Panc1 (cell line): ENCODE measurements at regions not wholly inside any gene's neighbourhood (a gene's known extent, or its start where the extent isn't known, plus 50 kb on each side); places are given as distances from the start of the nearest gene placed in this dataset.

ENCODE experiments used
- ATAC-seq: fragments of 200-7000 bp; cut with Tn5 transposase; 2 replicates; pipeline ENCODE4 v1.9.1; 2020; ENCODE audit warnings: mild to moderate bottlenecking, moderate library complexity
- BruUV-seq: library from RNA; stranded (reverse); fragments of 400-500 nt; replicated peaks from 2 replicates; lab custom pipeline; 2021; lab: Mats Ljungman, UMichigan
- CTCF ChIA-PET: fragments of 300-600 bp; sonication (Branson Sonifier 250); formaldehyde crosslinking; loops from one replicate; lab custom pipeline; 2022; ENCODE audit warnings: antibody characterized with exemption; lab: Charles Lee
- POLR2A ChIA-PET: fragments of 300-600 bp; sonication (Branson Sonifier 250); formaldehyde crosslinking; loops from one replicate; lab custom pipeline; 2022; ENCODE audit warnings: antibody characterized with exemption; lab: Charles Lee
- DNase-seq: peaks from one replicate; pipeline ENCODE4 v3.0.0-alpha.2; 2010; ENCODE audit warnings: low read depth, low spot score
- H3K27ac ChIP-seq: 2 replicates; pipeline ENCODE4 v1.5.1; 2011; ENCODE audit warnings: mild to moderate bottlenecking, low read length, inconsistent platforms
- H3K27me3 ChIP-seq: fragments of 200-500 bp; sonication (Bioruptor generic); 2 replicates; pipeline ENCODE4 v1.6.0; 2014; ENCODE audit warnings: low read length, inconsistent platforms; ENCODE audit not compliant: control insufficient read depth, insufficient read depth
- H3K36me3 ChIP-seq: fragments of 200-500 bp; sonication (Bioruptor generic); 2 replicates; pipeline ENCODE4 v1.5.1; 2014; ENCODE audit warnings: inconsistent platforms, mild to moderate bottlenecking, low read length, moderate library complexity; ENCODE audit not compliant: control insufficient read depth, insufficient read depth
- H3K4me1 ChIP-seq: 2 replicates; pipeline ENCODE4 v1.5.1; 2011; ENCODE audit warnings: inconsistent platforms, mild to moderate bottlenecking, low read length, moderate library complexity; ENCODE audit not compliant: control insufficient read depth, insufficient read depth
- H3K4me3 ChIP-seq, 2 experiments: 2 replicates each; pipeline ENCODE4 v1.5.1; 2011 to 2012; ENCODE audit warnings: low read depth in 2 of 2, low read length in 2 of 2, mild to moderate bottlenecking in 2 of 2, inconsistent platforms in 1 of 2, moderate library complexity in 1 of 2
- H3K9me3 ChIP-seq: fragments of 200-500 bp; sonication (Bioruptor generic); 2 replicates; pipeline ENCODE4 v1.5.1; 2014; ENCODE audit warnings: low read depth, mild to moderate bottlenecking, inconsistent platforms, low read length, moderate library complexity; ENCODE audit not compliant: control insufficient read depth, insufficient read depth
- POLR2AphosphoS5 ChIP-seq: IDR thresholded peaks from 2 replicates; pipeline ENCODE4 v1.6.1; 2012; ENCODE audit warnings: mild to moderate bottlenecking, low read depth, low read length, moderate library complexity
- SIN3A ChIP-seq: IDR thresholded peaks from 2 replicates; pipeline ENCODE4 v1.6.1; 2012; ENCODE audit warnings: low read depth, mild to moderate bottlenecking, low read length, moderate library complexity, borderline replicate concordance; ENCODE audit not compliant: insufficient read depth
- TCF7L2 ChIP-seq: IDR thresholded peaks from 2 replicates; pipeline ENCODE4 v1.6.1; 2011; ENCODE audit warnings: mild to moderate bottlenecking, low read depth, low read length, inconsistent platforms
- in situ Hi-C: cut with HindIII; loops from 2 replicates; pipeline ENCODE4 v1.10.0; 2016; ENCODE audit warnings: low sequenced_read_pairs, low pct_unique_long_range_greater_than_20kb
- intact Hi-C: fragments of 100-400 bp; cut with micrococcal nuclease; formaldehyde crosslinking; loops from one replicate; pipeline ENCODE4 v1.10.0; 2022; ENCODE audit not compliant: unreplicated experiment
- TF ChIP-seq, protein P1 (sequence below): fragments of 450-650 bp; IDR thresholded peaks from 2 replicates; pipeline ENCODE4 v1.5.1; 2017; ENCODE audit warnings: mild to moderate bottlenecking
- TF ChIP-seq, protein P2 (sequence below), 2 experiments: IDR thresholded peaks; 2 replicates each; pipeline ENCODE4 v1.6.1; 2011 to 2012; ENCODE audit warnings: low read depth in 2 of 2, control low read depth in 1 of 2, low read length in 1 of 2, mild to moderate bottlenecking in 1 of 2, moderate library complexity in 1 of 2; ENCODE audit not compliant: insufficient read depth in 1 of 2

DNA sequence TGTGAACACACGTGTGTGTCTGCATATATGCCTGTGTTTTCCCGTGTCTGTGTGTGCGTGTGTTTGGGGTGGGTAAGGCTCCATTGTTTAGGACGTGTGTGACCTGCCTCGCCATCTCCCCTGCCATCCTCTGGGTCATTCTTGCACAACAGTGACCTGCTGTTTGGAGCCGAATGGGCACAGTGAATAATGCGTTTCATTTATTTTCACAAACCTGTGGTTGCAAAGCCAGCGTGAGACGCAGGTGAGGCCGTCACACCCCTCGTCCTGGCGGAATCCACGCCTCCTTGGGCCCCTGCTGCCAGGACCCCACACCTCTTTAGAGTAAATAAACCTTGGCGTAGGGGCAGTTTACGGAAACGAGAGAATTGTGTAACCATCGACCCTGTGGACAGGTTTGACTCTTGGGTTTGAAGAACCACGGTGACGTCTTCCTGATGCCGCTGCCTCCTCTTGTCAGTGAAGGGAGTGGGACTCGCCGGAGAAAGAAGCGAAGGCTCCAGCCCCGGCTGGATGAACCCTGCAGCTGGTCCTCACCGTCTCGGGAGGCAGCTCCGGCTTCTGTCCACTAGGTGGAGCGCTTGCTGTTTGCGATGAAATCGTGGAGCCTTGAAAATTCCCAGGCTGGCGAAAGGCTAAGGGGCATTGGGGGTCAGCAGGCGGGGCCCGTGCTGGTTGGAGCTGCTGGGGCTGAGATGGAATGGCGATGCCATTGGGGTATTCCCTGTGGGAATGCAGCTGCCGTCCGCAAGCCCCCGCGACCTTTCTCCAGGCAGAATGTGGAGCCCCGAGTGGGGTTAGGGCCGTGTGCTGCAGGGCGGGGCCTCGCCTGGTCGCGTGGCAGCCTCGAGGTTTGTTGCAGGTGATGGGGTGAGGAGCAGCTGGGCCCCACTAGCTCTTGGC is 81.1 kb downstream of the RTP5 start:
- no peaks in the 10 kb centered on the region for H3K36me3 ChIP-seq
- no peak overlapping the region for H3K27ac ChIP-seq
- peaks cover 5% of the 10 kb centered on the region; the same call in 1 of the 2 replicates for H3K4me1 ChIP-seq
- H3K27me3 ChIP-seq, result no peaks in the 10 kb centered on the region
- H3K9me3 ChIP-seq, result no peaks in the 10 kb centered on the region
- POLR2A ChIA-PET, result no interaction called here
- no peak overlapping the region for H3K4me3 ChIP-seq
- intact Hi-C loops, result no loop called here
- in situ Hi-C loops, result no loop called here
- CTCF ChIA-PET, result no interaction called here
- DNase-seq, result peak; percentile 27
- peak; percentile 90 for ATAC-seq
- TF ChIP-seq, protein P1, sequence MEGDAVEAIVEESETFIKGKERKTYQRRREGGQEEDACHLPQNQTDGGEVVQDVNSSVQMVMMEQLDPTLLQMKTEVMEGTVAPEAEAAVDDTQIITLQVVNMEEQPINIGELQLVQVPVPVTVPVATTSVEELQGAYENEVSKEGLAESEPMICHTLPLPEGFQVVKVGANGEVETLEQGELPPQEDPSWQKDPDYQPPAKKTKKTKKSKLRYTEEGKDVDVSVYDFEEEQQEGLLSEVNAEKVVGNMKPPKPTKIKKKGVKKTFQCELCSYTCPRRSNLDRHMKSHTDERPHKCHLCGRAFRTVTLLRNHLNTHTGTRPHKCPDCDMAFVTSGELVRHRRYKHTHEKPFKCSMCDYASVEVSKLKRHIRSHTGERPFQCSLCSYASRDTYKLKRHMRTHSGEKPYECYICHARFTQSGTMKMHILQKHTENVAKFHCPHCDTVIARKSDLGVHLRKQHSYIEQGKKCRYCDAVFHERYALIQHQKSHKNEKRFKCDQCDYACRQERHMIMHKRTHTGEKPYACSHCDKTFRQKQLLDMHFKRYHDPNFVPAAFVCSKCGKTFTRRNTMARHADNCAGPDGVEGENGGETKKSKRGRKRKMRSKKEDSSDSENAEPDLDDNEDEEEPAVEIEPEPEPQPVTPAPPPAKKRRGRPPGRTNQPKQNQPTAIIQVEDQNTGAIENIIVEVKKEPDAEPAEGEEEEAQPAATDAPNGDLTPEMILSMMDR, result peak; percentile 95
- TF ChIP-seq, protein P2, sequence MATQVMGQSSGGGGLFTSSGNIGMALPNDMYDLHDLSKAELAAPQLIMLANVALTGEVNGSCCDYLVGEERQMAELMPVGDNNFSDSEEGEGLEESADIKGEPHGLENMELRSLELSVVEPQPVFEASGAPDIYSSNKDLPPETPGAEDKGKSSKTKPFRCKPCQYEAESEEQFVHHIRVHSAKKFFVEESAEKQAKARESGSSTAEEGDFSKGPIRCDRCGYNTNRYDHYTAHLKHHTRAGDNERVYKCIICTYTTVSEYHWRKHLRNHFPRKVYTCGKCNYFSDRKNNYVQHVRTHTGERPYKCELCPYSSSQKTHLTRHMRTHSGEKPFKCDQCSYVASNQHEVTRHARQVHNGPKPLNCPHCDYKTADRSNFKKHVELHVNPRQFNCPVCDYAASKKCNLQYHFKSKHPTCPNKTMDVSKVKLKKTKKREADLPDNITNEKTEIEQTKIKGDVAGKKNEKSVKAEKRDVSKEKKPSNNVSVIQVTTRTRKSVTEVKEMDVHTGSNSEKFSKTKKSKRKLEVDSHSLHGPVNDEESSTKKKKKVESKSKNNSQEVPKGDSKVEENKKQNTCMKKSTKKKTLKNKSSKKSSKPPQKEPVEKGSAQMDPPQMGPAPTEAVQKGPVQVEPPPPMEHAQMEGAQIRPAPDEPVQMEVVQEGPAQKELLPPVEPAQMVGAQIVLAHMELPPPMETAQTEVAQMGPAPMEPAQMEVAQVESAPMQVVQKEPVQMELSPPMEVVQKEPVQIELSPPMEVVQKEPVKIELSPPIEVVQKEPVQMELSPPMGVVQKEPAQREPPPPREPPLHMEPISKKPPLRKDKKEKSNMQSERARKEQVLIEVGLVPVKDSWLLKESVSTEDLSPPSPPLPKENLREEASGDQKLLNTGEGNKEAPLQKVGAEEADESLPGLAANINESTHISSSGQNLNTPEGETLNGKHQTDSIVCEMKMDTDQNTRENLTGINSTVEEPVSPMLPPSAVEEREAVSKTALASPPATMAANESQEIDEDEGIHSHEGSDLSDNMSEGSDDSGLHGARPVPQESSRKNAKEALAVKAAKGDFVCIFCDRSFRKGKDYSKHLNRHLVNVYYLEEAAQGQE (IDR thresholded peaks at IDR 0.05; ENCODE audit: insufficient read depth in 1 of 2, low read depth in 2 of 2, low read length in 1 of 2), result no peak
- no TSS peak for BruUV-seq

GRCh38 chr2:241951316-241951700 is 81.8 kb downstream of the RTP5 start:
- H3K27me3 ChIP-seq, result no peaks in the 10 kb centered on the region
- POLR2A ChIA-PET, result no interaction called here
- DNase-seq (no peak), ATAC-seq (no peak)
- no TSS peak for BruUV-seq
- in situ Hi-C loops (no loop called here), intact Hi-C loops (no loop called here)
- TF ChIP-seq, protein P1, result no peak
- no peak for TF ChIP-seq POLR2AphosphoS5
- TF ChIP-seq, protein P2 (IDR thresholded peaks at IDR 0.05; ENCODE audit: insufficient read depth in 1 of 2, low read depth in 2 of 2, low read length in 1 of 2), result no peak
- TF ChIP-seq TCF7L2, result no peak
- no peak for TF ChIP-seq SIN3A
- no peak overlapping the region for H3K27ac ChIP-seq
- no peaks in the 10 kb centered on the region for H3K36me3 ChIP-seq
- H3K4me3 ChIP-seq, result no peak overlapping the region
- peaks cover 5% of the 10 kb centered on the region; the same call in 1 of the 2 replicates for H3K4me1 ChIP-seq
- CTCF ChIA-PET, result no interaction called here
- no peaks in the 10 kb centered on the region for H3K9me3 ChIP-seq
